WERI-Rb-1 (cell line): ENCODE measurements at regions not wholly inside any gene's neighbourhood (a gene's known extent, or its start where the extent isn't known, plus 50 kb on each side); places are given as distances from the start of the nearest gene placed in this dataset.

Source experiments
- DNase-seq: peaks from one replicate; pipeline ENCODE4 v3.0.0-alpha.2; 2020
- H3K27ac ChIP-seq: fragments of 250-450 bp; sonication (Bioruptor Pico); 2 replicates; pipeline ENCODE4 v1.5.1; 2020; ENCODE audit warnings: mild to moderate bottlenecking, moderate library complexity
- H3K27me3 ChIP-seq: fragments of 250-450 bp; sonication (Bioruptor Pico); 2 replicates; pipeline ENCODE4 v1.5.1; 2021; ENCODE audit warnings: mild to moderate bottlenecking, low read depth, moderate library complexity; ENCODE audit not compliant: insufficient read depth, severe bottlenecking
- H3K36me3 ChIP-seq: fragments of 250-450 bp; sonication (Bioruptor Pico); 2 replicates; pipeline ENCODE4 v1.5.1; 2020; ENCODE audit warnings: mild to moderate bottlenecking, moderate library complexity
- H3K4me3 ChIP-seq: 2 replicates; pipeline ENCODE4 v1.5.1; 2011; ENCODE audit warnings: low read depth, mild to moderate bottlenecking, control low read depth, low read length
- H3K9me3 ChIP-seq: fragments of 250-450 bp; sonication (Bioruptor Pico); 2 replicates; pipeline ENCODE4 v1.5.1; 2021; ENCODE audit warnings: mild to moderate bottlenecking, moderate library complexity; ENCODE audit not compliant: severe bottlenecking
- CTCF ChIP-seq: IDR thresholded peaks from 2 replicates; pipeline ENCODE4 v1.5.1; 2011; ENCODE audit warnings: low read depth, mild to moderate bottlenecking, control low read depth, inconsistent platforms, low read length

- Histone ChIP-seq H3K27ac (no peak overlapping the region), H3K9me3 (no peaks in the 10 kb centered on the region), H3K36me3 (no peaks in the 10 kb centered on the region), H3K27me3 (no peaks in the 10 kb centered on the region), H3K4me3 (no peak overlapping the region)
- no peak for DNase-seq
- no peak for TF ChIP-seq CTCF
These were observed 285.9 kb downstream of the IL15 start for GRCh38 chr4:141922236-141922635.

- TF ChIP-seq CTCF, result no peak
- no peak overlapping the region for H3K4me3 ChIP-seq
- H3K9me3 ChIP-seq, result no peaks in the 10 kb centered on the region
- H3K27me3 ChIP-seq, result no peaks in the 10 kb centered on the region
- H3K27ac ChIP-seq, result no peak overlapping the region
- no peaks in the 10 kb centered on the region for H3K36me3 ChIP-seq
- no peak for DNase-seq
These were observed 290.0 kb downstream of the IL15 start for GRCh38 chr4:141926406-141926805.

GRCh38 chr4:141932490-141932889 is 296.1 kb downstream of the IL15 start:
- H3K27me3 ChIP-seq, result no peaks in the 10 kb centered on the region
- no peak for DNase-seq
- no peak overlapping the region for H3K4me3 ChIP-seq
- TF ChIP-seq CTCF, result no peak
- H3K9me3 ChIP-seq, result no peaks in the 10 kb centered on the region
- H3K36me3 ChIP-seq, result no peaks in the 10 kb centered on the region
- no peak overlapping the region for H3K27ac ChIP-seq

GRCh38 chr4:141933978-141934377 is 297.6 kb downstream of the IL15 start:
- Histone ChIP-seq H3K9me3 (no peaks in the 10 kb centered on the region), H3K27ac (no peak overlapping the region), H3K4me3 (no peak overlapping the region), H3K36me3 (no peaks in the 10 kb centered on the region), H3K27me3 (no peaks in the 10 kb centered on the region)
- no peak for TF ChIP-seq CTCF
- DNase-seq, result no peak

- Histone ChIP-seq H3K9me3 (no peaks in the 10 kb centered on the region), H3K27me3 (no peaks in the 10 kb centered on the region), H3K4me3 (no peak overlapping the region), H3K27ac (no peak overlapping the region), H3K36me3 (no peaks in the 10 kb centered on the region)
- no peak for DNase-seq
- TF ChIP-seq CTCF, result no peak
These were observed 319.3 kb downstream of the IL15 start for GRCh38 chr4:141955696-141956095.

- no peak overlapping the region for H3K4me3 ChIP-seq
- no peaks in the 10 kb centered on the region for H3K27me3 ChIP-seq
- H3K27ac ChIP-seq, result no peak overlapping the region
- TF ChIP-seq CTCF, result no peak
- no peaks in the 10 kb centered on the region for H3K36me3 ChIP-seq
- H3K9me3 ChIP-seq, result no peaks in the 10 kb centered on the region
- DNase-seq, result no peak
These were observed 321.0 kb downstream of the IL15 start for GRCh38 chr4:141957416-141957815.
